ENCODE measurements at regions not wholly inside any gene's neighbourhood (a gene's known extent, or its start where the extent isn't known, plus 50 kb on each side); places are given as distances from the start of the nearest gene placed in this dataset.
A peak's percentile ranks its signal among the peaks of the same experiment; 100 is the strongest.

DNA sequence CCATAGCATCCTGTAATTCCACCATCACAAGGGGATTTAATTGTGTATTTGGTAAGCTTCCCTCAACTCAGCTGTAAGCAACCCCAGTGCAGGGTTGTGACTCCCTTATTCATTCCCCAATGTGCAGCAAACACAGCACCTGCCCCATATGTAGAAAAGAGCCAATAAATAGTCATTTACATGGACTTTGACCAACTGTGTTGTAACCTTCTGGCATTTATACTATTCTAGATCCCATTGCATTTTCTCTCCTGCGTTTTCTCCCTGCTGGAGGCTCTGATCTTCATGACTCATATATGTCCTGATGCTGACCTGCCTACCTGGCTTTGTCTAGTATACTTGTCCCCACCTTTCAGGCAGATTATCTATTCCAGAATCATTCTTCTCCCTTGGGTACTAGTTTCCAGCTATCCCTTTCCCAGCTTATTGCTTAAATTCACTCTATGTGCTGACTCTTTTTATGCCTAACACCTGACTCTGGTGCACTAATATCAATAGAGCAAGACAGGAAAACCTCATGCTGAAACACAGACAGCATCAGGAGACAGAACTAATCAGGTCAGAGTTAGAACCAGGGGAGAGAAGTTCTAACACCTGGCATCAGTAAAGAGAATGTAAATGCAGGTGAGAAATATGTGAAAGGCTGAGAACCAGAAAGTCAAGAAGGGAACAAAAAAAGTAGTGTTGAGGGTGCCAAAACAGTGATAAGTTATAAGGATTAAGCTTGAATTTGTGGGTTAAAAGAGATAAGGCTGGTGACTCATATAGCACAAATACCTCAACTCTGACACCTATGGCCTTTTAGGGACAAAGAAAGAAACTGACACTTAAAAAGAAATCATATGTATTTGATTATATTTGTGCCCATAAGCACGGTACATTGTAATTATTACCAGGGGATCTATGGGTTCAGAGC lies 402.7 kb downstream of the IPMK start:
- TF ChIP-seq, protein P1, sequence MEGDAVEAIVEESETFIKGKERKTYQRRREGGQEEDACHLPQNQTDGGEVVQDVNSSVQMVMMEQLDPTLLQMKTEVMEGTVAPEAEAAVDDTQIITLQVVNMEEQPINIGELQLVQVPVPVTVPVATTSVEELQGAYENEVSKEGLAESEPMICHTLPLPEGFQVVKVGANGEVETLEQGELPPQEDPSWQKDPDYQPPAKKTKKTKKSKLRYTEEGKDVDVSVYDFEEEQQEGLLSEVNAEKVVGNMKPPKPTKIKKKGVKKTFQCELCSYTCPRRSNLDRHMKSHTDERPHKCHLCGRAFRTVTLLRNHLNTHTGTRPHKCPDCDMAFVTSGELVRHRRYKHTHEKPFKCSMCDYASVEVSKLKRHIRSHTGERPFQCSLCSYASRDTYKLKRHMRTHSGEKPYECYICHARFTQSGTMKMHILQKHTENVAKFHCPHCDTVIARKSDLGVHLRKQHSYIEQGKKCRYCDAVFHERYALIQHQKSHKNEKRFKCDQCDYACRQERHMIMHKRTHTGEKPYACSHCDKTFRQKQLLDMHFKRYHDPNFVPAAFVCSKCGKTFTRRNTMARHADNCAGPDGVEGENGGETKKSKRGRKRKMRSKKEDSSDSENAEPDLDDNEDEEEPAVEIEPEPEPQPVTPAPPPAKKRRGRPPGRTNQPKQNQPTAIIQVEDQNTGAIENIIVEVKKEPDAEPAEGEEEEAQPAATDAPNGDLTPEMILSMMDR (IDR thresholded peaks at IDR 0.05; ENCODE audit: extremely low read depth, missing control alignments), result no peak
- no peak for DNase-seq (ENCODE audit: low spot score)

DNA sequence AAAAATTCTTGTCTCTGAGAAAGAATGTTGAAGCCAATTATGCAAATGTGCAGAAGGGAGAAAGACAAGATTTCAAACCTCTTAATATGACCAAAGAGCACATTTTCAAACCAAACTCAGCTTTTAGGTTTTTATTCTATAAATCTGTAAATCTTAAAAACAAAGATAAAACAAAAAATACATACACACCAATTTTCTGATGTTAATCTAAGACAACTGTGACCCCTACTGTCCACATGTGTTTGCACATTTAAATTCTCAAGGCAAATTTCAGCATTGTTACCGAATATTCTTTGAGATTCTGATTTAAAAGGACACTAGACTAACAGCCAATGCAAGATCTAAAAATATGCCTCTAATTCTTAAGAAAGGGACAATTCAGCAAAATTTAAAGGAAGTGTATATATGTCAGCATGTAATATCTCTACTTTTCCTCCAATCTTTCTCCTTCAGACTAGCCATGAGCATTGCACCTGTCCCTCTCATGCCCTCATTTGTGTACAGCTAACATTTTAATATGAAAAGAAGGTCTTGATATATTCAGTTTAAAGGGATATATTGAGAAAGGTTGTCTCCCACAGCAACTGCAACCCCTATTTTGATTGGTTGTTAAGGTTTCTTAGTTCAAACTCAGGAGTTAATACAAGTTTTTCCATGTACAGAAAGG lies 417.9 kb downstream of the IPMK start:
- DNase-seq (ENCODE audit: low spot score), result no peak

DNA sequence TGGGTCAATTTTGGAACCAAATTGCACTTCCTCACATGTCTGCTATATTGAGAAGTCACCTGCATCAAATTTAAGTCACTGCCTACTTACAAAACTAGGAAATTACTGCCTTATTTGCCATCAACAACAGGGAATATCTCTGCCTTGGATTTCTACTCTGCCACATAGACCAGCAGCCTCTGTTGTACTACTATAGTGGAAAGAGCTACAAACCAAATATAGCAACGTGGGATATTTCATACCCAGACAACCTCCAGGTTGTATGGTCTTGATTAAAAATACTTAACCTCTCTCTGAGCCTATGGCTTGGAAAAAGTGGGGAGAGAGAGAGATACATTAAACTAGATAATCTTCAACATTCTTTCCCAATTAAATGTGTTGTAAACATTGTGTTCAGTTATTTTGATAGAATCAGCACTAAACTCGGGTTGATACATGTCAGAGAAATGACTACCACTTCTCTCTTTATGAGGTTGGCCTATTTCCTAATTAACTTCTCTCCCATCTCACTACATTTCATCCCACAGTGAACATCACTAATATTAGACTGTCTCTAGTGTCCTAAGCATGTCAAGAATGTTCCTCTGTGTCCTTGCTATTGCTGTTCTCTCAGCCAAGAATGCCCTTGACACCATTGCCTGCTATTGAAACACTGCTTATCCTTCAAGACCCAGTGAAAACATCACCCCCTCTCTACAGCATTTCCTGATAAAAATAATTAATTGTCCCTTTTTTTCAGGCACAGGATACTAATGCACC lies 421.2 kb downstream of the IPMK start:
- TF ChIP-seq, protein P1 (IDR thresholded peaks at IDR 0.05; ENCODE audit: extremely low read depth, missing control alignments), result no peak
- no peak for DNase-seq (ENCODE audit: low spot score)

More for the DNA sequence above, 417.9 kb downstream of the IPMK start:
- TF ChIP-seq, protein P1 (IDR thresholded peaks at IDR 0.05; ENCODE audit: extremely low read depth, missing control alignments), result peak; percentile 12

DNA sequence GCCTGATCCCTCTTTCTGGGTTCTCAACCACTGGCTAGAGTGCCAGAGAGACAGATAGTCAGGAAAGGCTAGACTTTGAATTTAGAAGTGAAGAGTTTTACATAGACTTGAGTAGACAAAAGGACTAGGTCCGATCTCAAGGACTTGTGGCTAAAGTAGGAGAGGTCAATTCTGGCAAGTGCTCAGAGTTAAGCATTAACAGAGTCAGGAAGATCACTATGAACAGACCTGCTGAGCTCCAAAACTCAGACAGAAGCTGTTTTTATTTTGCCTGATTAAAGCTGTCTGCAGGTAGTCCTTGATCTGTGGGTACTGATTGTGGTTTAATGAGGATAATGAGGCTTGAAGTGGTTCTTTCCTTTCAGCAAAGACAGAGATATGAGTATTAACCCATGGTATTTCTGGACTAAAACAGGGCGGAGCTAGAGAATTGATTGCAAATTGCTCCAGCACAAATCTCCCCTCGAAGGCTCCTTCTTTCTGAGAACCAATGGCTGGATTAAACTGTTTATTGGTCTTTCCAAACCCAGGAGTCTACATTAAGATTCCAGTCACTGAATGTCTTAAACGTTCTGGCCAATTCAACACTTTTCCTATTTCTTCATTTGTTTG lies 423.2 kb downstream of the IPMK start:
- DNase-seq (ENCODE audit: low spot score), result no peak
- TF ChIP-seq, protein P1 (IDR thresholded peaks at IDR 0.05; ENCODE audit: extremely low read depth, missing control alignments), result no peak

DNA sequence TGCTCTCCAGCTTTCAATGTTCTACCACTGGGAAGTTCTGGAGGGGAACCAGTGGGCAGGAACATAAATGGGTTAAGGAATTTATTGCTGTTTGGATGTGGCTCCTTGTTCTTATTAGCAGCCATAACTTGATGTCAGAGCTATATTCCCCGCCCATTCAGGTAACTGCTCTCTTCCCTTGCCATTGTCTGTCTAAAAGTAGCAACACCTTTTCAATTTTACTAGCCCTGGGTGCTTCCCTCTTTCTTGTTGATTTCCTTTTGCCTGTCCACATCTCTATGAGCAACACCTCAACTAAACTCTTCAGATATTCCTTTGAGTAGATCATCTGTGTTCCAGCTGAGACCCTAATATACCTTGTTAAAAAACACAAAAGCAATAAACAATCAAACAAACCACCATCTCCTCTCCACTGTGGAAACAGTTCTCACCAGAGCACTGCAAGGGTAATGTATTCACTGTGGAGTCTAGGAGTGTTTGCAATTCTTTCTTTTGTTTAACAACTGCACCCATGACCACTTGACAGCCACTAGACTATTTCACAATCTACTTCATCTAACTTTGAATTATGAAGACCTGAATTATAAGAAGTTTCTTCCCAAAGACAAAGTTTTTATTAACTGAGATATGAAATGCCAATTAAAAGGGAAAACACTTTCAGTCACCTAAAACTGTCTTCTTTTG lies 436.7 kb downstream of the IPMK start:
- TF ChIP-seq, protein P1 (IDR thresholded peaks at IDR 0.05; ENCODE audit: extremely low read depth, missing control alignments), result no peak
- DNase-seq (ENCODE audit: low spot score), result no peak

DNA sequence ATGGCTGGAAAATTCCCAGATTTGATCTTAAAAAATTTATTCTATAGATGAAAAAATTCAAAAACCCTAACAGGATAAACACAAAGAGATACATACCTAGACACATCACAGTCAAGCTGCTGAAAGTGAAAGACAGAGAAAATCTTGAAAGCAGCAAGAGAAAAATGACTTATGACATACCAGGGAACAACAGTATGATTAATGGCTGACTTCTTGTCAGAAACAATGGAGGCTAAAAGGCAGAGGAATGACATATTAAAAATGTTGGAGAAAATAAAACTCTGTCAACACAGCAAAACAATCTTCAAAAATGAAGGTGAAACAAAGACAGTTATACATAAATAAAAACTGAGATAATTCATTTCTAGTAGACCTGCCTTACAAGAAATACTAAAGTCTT lies 442.7 kb downstream of the IPMK start:
- TF ChIP-seq, protein P1 (IDR thresholded peaks at IDR 0.05; ENCODE audit: extremely low read depth, missing control alignments), result no peak
- no peak for DNase-seq (ENCODE audit: low spot score)
